GM12878 (cell line): ENCODE measurements at regions not wholly inside any gene's neighbourhood (a gene's known extent, or its start where the extent isn't known, plus 50 kb on each side); places are given as distances from the start of the nearest gene placed in this dataset.

Experiments used
- ATAC-seq: fragments of 200-7000 bp; cut with Tn5 transposase; 3 replicates; pipeline ENCODE4 v1.9.1; 2020; ENCODE audit warnings: mild to moderate bottlenecking, moderate library complexity
- BruUV-seq: library from RNA; stranded (reverse); fragments of 400-500 nt; replicated peaks from 2 replicates; lab custom pipeline; 2021; lab: Mats Ljungman, UMichigan
- CTCF ChIA-PET: fragments of 300-600 bp; sonication (Branson Sonifier 250); formaldehyde crosslinking; extraction: SDS; loops from one replicate; lab custom pipeline; 2021; ENCODE audit warnings: inconsistent platforms; lab: Yijun Ruan, JAX
- POLR2A ChIA-PET: fragments of 350-600 bp; formaldehyde crosslinking; extraction: SDS; loops from one replicate; lab custom pipeline; 2021; ENCODE audit warnings: inconsistent platforms; lab: Charles Lee
- RAD21 ChIA-PET: fragments of 300-600 bp; sonication (Branson Sonifier 250); formaldehyde crosslinking; loops from one replicate; lab custom pipeline; 2023; ENCODE audit warnings: antibody characterized with exemption; ENCODE audit not compliant: unreplicated experiment; lab: Charles Lee
- SMC1A ChIA-PET: fragments of 300-600 bp; sonication (Branson Sonifier 250); formaldehyde crosslinking; loops from one replicate; lab custom pipeline; 2023; ENCODE audit not compliant: unreplicated experiment, uncharacterized antibody; lab: Charles Lee
- DNase-seq: peaks from one replicate; pipeline ENCODE4 v3.0.0-alpha.2; 2011; ENCODE audit warnings: low read depth, low spot score
- FAIRE-seq: peaks from 3 replicates; lab custom pipeline; 2011; peaks lifted over from hg19 to GRCh38; lab: Jason Lieb, UNC
- H2AFZ ChIP-seq: 2 replicates; pipeline ENCODE4 v1.6.0; 2011; ENCODE audit warnings: low read depth, low read length, control low read depth; ENCODE audit not compliant: control insufficient read depth
- H3K27ac ChIP-seq: 2 replicates; pipeline ENCODE4 v1.5.1; 2011; ENCODE audit warnings: control low read depth; ENCODE audit not compliant: control insufficient read depth, insufficient read depth
- H3K27me3 ChIP-seq, 2 experiments: replicated peaks in 1 of 2; 2 replicates each; pipeline versions ENCODE4 v1.6.0 to v1.6.1; 2011; ENCODE audit warnings: low read length in 1 of 2; ENCODE audit not compliant: control insufficient read depth in 2 of 2, insufficient read depth in 2 of 2
- H3K36me3 ChIP-seq, 2 experiments: 2 replicates each; pipeline ENCODE4 v1.5.1; 2011; ENCODE audit warnings: low read length in 1 of 2; ENCODE audit not compliant: control insufficient read depth in 2 of 2, insufficient read depth in 2 of 2
- H3K4me1 ChIP-seq: 2 replicates; pipeline ENCODE4 v1.6.1; 2011; ENCODE audit warnings: mild to moderate bottlenecking, low read length, moderate library complexity, mixed read lengths; ENCODE audit not compliant: control insufficient read depth, insufficient read depth
- H3K4me2 ChIP-seq: 2 replicates; pipeline ENCODE4 v1.6.0; 2011; ENCODE audit warnings: control low read depth; ENCODE audit not compliant: control insufficient read depth, insufficient read depth
- H3K4me3 ChIP-seq: fragments of 200-600 bp; sonication (generic); 2 replicates; pipeline ENCODE4 v1.5.1; 2016
- H3K79me2 ChIP-seq: 2 replicates; pipeline ENCODE4 v1.6.0; 2011; ENCODE audit warnings: low read length; ENCODE audit not compliant: control insufficient read depth, insufficient read depth
- H3K9ac ChIP-seq: 2 replicates; pipeline ENCODE4 v1.8.0; 2011; ENCODE audit warnings: low read length, control low read depth, mixed read lengths; ENCODE audit not compliant: control insufficient read depth, insufficient read depth
- H3K9me3 ChIP-seq: replicated peaks from 3 replicates; pipeline ENCODE4 v1.5.1; 2011; ENCODE audit warnings: mild to moderate bottlenecking, low read length; ENCODE audit not compliant: control insufficient read depth, insufficient read depth
- H4K20me1 ChIP-seq: 2 replicates; pipeline ENCODE4 v1.6.0; 2011; ENCODE audit not compliant: control insufficient read depth, insufficient read depth
- BACH1 ChIP-seq: fragments of 450-650 bp; IDR thresholded peaks from 2 replicates; pipeline ENCODE4 v1.6.1; 2017; ENCODE audit warnings: mild to moderate bottlenecking, borderline replicate concordance
- BRCA1 ChIP-seq: IDR thresholded peaks from 2 replicates; pipeline ENCODE4 v1.6.1; 2011; ENCODE audit warnings: low read depth, low read length, improper control_type of control experiment
- CEBPB ChIP-seq, 2 experiments: fragments of 150-350 bp in 1 of 2; IDR thresholded peaks; 2 replicates each; pipeline ENCODE4 v1.6.1; 2012 to 2014; ENCODE audit warnings: low read depth in 2 of 2, low read length in 2 of 2, borderline replicate concordance in 1 of 2, inconsistent platforms in 1 of 2
- FOS ChIP-seq: IDR thresholded peaks from 3 replicates; pipeline ENCODE4 v1.6.1; 2011; ENCODE audit warnings: borderline replicate concordance; ENCODE audit not compliant: insufficient read length; ENCODE audit errors: extremely low read depth
- FOXK2 ChIP-seq: fragments of 450-650 bp; IDR thresholded peaks from 2 replicates; pipeline ENCODE4 v1.6.1; 2017; ENCODE audit warnings: mild to moderate bottlenecking, moderate library complexity
- HDAC2 ChIP-seq: fragments of 200-600 bp; sonication (generic); IDR thresholded peaks from 2 replicates; pipeline ENCODE4 v1.6.1; 2017
- HDGF ChIP-seq: fragments of 450-650 bp; IDR thresholded peaks from 2 replicates; pipeline ENCODE4 v1.6.1; 2016; ENCODE audit warnings: antibody characterized with exemption
- KDM1A ChIP-seq: fragments of 200-600 bp; sonication (generic); IDR thresholded peaks from 2 replicates; pipeline ENCODE4 v1.6.1; 2016; ENCODE audit warnings: borderline replicate concordance
- NRF1 ChIP-seq: conservative IDR thresholded peaks from 2 replicates; pipeline ENCODE4 v1.6.1; 2011; ENCODE audit warnings: mild to moderate bottlenecking, low read depth, low read length, improper control_type of control experiment
- PAX5 ChIP-seq: IDR thresholded peaks from 2 replicates; pipeline ENCODE4 v1.6.1; 2011; ENCODE audit warnings: low read depth, low read length, borderline replicate concordance
- POLR2A ChIP-seq: IDR thresholded peaks from 2 replicates; pipeline ENCODE4 v1.6.1; 2011; ENCODE audit warnings: low read depth, mild to moderate bottlenecking, low read length
- POU2F2 ChIP-seq: IDR thresholded peaks from 3 replicates; pipeline ENCODE4 v1.6.1; 2011; ENCODE audit warnings: low read depth, mild to moderate bottlenecking, low read length, borderline replicate concordance
- RB1 ChIP-seq: fragments of 450-650 bp; formaldehyde crosslinking; IDR thresholded peaks from 2 replicates; pipeline ENCODE4 v1.6.1; 2017; ENCODE audit warnings: mild to moderate bottlenecking, borderline replicate concordance
- TARDBP ChIP-seq: IDR thresholded peaks from 2 replicates; pipeline ENCODE4 v1.6.1; 2016; ENCODE audit warnings: borderline replicate concordance
- TCF3 ChIP-seq: IDR thresholded peaks from 2 replicates; pipeline ENCODE4 v1.6.1; 2012; ENCODE audit warnings: low read depth, mild to moderate bottlenecking, low read length, borderline replicate concordance; ENCODE audit not compliant: insufficient read depth
- ZNF274 ChIP-seq: IDR thresholded peaks from one replicate; pipeline ENCODE4 v1.8.0; 2011; ENCODE audit not compliant: insufficient read length, insufficient read depth
- WGBS: methylation state at CpG from one replicate; pipeline ENCODE4 v1.1.6; 2016; ENCODE audit warnings: low lambda C conversion rate; ENCODE audit not compliant: insufficient replicate concordance, insufficient coverage; ENCODE audit errors: missing lambda C conversion rate; 5-methylcytosine and 5-hydroxymethylcytosine counted together
- in situ Hi-C: fragments of 300-500 bp; cut with MboI; formaldehyde crosslinking; loops from 9 replicates; pipeline ENCODE4 v1.14.3; 2018; ENCODE audit warnings: mixed read lengths
- intact Hi-C: fragments of 100-400 bp; cut with micrococcal nuclease; formaldehyde crosslinking; loops from one replicate; pipeline ENCODE4 v1.14.2; 2022; ENCODE audit not compliant: unreplicated experiment
- TF ChIP-seq, protein P1 (sequence below), 3 experiments: IDR thresholded peaks in 2 of 3; conservative IDR thresholded peaks in 1 of 3; 2 replicates each; pipeline ENCODE4 v1.5.1; 2011; ENCODE audit warnings: low read depth in 3 of 3, low read length in 3 of 3, mild to moderate bottlenecking in 3 of 3, control low read depth in 2 of 3, moderate library complexity in 2 of 3, inconsistent platforms in 1 of 3, mixed read lengths in 1 of 3; ENCODE audit not compliant: control insufficient read depth in 2 of 3, insufficient read depth in 1 of 3; ENCODE audit errors: extremely low read depth in 1 of 3
- TF ChIP-seq, protein P2 (sequence below): fragments of 450-650 bp; IDR thresholded peaks from 2 replicates; pipeline ENCODE4 v1.6.1; 2017; ENCODE audit warnings: mild to moderate bottlenecking, moderate library complexity
- TF ChIP-seq, protein P3 (sequence below): fragments of 450-650 bp; IDR thresholded peaks from 2 replicates; pipeline ENCODE4 v1.6.1; 2017; ENCODE audit warnings: mild to moderate bottlenecking, low read depth, inconsistent platforms; ENCODE audit not compliant: poor library complexity, severe bottlenecking

DNA sequence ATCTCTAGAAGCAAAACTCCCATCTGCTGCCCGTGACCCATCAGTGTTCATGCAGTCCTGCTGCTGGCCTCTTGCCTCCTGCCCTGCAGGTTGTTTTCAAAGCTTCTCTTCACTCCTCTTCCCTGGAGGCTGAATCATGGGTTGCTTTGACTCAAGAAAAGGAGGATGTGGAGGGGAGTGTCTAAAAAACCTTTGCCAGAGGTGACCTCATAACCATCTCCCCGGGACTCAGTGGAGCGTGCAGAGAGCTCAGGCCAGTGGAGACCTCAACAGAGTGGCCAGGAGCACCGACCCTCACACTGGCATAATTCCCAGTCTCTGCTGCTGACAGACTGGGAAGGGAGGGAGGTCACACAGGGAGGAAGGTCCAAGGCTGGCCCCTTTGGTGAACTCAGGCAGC, 60.9 kb upstream of the ITGA11 start:
- Histone ChIP-seq H3K79me2 (no peaks in the 10 kb centered on the region), H3K9me3 (no peaks in the 10 kb centered on the region; the same call in 2 of the 3 replicates), H3K27me3 (peaks cover 0 to 5% of the 10 kb centered on the region in 2 experiments; a peak in 1 of 4 replicates), H3K9ac (no peak overlapping the region), H3K36me3 (no peaks in the 10 kb centered on the region), H3K4me3 (no peak overlapping the region), H2AFZ (no peak overlapping the region), H3K4me2 (no peak overlapping the region), H3K27ac (no peak overlapping the region), H3K4me1 (no peaks in the 10 kb centered on the region), H4K20me1 (no peaks in the 10 kb centered on the region)
- no peak for DNase-seq
- CTCF ChIA-PET = no interaction called here
- BruUV-seq = no TSS peak
- WGBS = 1% methylated on average over 4 of the region's 4 CpGs
- TF ChIP-seq, protein P1, sequence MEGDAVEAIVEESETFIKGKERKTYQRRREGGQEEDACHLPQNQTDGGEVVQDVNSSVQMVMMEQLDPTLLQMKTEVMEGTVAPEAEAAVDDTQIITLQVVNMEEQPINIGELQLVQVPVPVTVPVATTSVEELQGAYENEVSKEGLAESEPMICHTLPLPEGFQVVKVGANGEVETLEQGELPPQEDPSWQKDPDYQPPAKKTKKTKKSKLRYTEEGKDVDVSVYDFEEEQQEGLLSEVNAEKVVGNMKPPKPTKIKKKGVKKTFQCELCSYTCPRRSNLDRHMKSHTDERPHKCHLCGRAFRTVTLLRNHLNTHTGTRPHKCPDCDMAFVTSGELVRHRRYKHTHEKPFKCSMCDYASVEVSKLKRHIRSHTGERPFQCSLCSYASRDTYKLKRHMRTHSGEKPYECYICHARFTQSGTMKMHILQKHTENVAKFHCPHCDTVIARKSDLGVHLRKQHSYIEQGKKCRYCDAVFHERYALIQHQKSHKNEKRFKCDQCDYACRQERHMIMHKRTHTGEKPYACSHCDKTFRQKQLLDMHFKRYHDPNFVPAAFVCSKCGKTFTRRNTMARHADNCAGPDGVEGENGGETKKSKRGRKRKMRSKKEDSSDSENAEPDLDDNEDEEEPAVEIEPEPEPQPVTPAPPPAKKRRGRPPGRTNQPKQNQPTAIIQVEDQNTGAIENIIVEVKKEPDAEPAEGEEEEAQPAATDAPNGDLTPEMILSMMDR (IDR thresholded peaks at IDR 0.05 in 2 of 3, conservative IDR thresholded peaks at IDR 0.05 in 1 of 3; ENCODE audit: control insufficient read depth in 2 of 3, extremely low read depth in 1 of 3, insufficient read depth in 1 of 3, low read depth in 3 of 3, low read length in 3 of 3) = no peak
- TF ChIP-seq CEBPB (IDR thresholded peaks at IDR 0.05; ENCODE audit: borderline replicate concordance in 1 of 2, low read depth in 2 of 2, low read length in 2 of 2) (no peak), NRF1 (no peak), BACH1 (no peak), TCF3 (no peak), POLR2A (no peak), RB1 (no peak), PAX5 (no peak), HDAC2 (no peak), TARDBP (no peak), FOXK2 (no peak), KDM1A (no peak), POU2F2 (no peak), FOS (no peak), HDGF (no peak), ZNF274 (no peak), BRCA1 (no peak)
- TF ChIP-seq, protein P2, sequence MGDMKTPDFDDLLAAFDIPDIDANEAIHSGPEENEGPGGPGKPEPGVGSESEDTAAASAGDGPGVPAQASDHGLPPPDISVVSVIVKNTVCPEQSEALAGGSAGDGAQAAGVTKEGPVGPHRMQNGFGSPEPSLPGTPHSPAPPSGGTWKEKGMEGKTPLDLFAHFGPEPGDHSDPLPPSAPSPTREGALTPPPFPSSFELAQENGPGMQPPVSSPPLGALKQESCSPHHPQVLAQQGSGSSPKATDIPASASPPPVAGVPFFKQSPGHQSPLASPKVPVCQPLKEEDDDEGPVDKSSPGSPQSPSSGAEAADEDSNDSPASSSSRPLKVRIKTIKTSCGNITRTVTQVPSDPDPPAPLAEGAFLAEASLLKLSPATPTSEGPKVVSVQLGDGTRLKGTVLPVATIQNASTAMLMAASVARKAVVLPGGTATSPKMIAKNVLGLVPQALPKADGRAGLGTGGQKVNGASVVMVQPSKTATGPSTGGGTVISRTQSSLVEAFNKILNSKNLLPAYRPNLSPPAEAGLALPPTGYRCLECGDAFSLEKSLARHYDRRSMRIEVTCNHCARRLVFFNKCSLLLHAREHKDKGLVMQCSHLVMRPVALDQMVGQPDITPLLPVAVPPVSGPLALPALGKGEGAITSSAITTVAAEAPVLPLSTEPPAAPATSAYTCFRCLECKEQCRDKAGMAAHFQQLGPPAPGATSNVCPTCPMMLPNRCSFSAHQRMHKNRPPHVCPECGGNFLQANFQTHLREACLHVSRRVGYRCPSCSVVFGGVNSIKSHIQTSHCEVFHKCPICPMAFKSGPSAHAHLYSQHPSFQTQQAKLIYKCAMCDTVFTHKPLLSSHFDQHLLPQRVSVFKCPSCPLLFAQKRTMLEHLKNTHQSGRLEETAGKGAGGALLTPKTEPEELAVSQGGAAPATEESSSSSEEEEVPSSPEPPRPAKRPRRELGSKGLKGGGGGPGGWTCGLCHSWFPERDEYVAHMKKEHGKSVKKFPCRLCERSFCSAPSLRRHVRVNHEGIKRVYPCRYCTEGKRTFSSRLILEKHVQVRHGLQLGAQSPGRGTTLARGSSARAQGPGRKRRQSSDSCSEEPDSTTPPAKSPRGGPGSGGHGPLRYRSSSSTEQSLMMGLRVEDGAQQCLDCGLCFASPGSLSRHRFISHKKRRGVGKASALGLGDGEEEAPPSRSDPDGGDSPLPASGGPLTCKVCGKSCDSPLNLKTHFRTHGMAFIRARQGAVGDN = no peak
- TF ChIP-seq, protein P3, sequence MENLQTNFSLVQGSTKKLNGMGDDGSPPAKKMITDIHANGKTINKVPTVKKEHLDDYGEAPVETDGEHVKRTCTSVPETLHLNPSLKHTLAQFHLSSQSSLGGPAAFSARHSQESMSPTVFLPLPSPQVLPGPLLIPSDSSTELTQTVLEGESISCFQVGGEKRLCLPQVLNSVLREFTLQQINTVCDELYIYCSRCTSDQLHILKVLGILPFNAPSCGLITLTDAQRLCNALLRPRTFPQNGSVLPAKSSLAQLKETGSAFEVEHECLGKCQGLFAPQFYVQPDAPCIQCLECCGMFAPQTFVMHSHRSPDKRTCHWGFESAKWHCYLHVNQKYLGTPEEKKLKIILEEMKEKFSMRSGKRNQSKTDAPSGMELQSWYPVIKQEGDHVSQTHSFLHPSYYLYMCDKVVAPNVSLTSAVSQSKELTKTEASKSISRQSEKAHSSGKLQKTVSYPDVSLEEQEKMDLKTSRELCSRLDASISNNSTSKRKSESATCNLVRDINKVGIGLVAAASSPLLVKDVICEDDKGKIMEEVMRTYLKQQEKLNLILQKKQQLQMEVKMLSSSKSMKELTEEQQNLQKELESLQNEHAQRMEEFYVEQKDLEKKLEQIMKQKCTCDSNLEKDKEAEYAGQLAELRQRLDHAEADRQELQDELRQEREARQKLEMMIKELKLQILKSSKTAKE = no peak
- intact Hi-C loops = no loop called here
- FAIRE-seq = no peak
- SMC1A ChIA-PET = no interaction called here
- RAD21 ChIA-PET = no interaction called here
- no peak for ATAC-seq
- in situ Hi-C loops = no loop called here
- POLR2A ChIA-PET = no interaction called here
